NAMALWA (cell line): ENCODE measurements at regions not wholly inside any gene's neighbourhood (a gene's known extent, or its start where the extent isn't known, plus 50 kb on each side); places are given as distances from the start of the nearest gene placed in this dataset.
"Not testable (repeated sequence)": the region's sequence is repeated elsewhere in the genome, so short reads cannot be mapped to it uniquely, and the experiment has no call there.

Experiments used
- DNase-seq: peaks from one replicate; pipeline ENCODE4 v3.0.0-alpha.2; 2015; ENCODE audit warnings: low spot score

- DNase-seq: no peak
These were observed 733.2 kb upstream of the PKDCC start for GRCh38 chr2:41314511-41315070.

- no peak for DNase-seq
These were observed 728.4 kb upstream of the PKDCC start for GRCh38 chr2:41319437-41319836.

DNA sequence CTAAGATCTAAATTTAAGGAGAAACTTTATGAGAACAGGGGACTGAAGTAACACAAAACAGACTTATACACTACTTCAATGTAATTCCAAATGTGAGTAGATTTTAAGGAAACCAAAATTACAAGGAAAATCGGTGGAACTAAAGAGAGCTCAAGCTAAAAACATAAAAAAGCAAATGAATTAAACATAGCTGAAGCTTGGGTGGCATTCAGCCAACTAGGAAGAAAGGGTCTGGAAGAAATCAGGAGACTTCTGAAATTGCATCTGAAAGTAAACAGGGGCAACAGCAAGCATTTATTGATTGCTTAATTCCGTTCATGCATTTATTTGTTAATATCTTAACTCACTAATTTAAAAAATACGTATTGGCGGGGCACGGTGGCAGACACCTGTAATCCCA is 727.3 kb upstream of the PKDCC start:
- DNase-seq: no peak

GRCh38 chr2:41321351-41321750 is 726.5 kb upstream of the PKDCC start:
- DNase-seq: no peak

GRCh38 chr2:41326851-41327250 is 721.0 kb upstream of the PKDCC start:
- no peak for DNase-seq

DNA sequence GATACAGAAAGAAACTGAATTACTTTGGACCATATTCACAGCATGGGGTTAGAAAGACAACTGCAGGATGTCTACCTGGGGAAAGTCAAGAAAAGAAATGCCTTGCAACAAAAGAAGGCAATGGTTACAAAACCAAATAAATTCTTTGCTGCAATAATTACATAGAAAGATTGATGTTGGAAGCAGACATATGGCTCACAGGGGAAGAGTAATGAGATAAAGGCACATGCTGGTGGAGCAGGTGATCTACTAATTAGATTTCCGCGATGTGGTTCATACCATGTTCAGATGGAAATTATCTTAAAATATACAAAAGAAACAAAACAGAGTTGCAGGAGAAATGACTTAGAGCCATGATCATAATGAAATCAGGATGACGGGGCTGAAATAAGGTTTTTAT is 718.8 kb upstream of the PKDCC start:
- DNase-seq: no peak

- DNase-seq: no peak
These were observed 713.7 kb upstream of the PKDCC start for GRCh38 chr2:41334159-41334558.

GRCh38 chr2:41335573-41335972 is 712.2 kb upstream of the PKDCC start:
- DNase-seq: not testable (repeated sequence)

- DNase-seq: no peak
These were observed 709.9 kb upstream of the PKDCC start for GRCh38 chr2:41337956-41338355.

DNA sequence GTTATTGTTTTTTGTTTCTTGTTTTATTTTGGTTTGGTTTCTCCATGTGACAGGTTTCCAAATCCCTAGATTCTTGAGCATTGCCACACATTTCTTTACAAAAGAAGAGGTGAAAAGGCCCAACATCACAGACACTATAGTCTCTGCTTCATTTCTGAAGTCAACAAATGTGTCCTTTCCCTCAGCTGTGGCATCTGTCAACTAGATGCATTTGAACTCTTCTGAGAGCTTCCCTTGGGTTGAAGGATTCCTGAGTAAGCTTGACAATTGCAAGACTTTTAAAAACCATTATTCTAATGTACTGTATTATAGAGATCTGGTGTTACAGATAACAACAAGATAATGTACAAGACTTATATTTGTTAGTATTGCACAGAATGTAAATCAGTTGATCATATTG is 703.3 kb upstream of the PKDCC start:
- DNase-seq: no peak

DNA sequence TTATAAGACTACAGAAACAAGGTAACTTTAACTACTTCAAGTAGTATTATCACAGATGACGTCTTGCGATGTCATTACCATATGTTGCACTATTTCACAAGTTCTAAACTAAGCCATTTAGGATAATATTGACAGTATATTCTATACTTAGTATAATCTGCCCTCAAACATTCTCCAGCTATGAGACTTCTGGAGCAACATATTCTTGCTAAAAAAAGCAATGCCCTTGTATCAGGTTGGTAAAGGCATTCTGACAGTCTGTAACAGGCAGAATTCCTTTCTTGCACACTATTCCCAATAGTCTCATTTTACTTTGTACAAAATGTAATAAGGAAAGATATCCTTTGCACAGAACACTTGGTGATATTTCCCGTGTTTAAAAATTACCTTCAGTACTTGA is 694.8 kb upstream of the PKDCC start:
- no peak for DNase-seq

DNA sequence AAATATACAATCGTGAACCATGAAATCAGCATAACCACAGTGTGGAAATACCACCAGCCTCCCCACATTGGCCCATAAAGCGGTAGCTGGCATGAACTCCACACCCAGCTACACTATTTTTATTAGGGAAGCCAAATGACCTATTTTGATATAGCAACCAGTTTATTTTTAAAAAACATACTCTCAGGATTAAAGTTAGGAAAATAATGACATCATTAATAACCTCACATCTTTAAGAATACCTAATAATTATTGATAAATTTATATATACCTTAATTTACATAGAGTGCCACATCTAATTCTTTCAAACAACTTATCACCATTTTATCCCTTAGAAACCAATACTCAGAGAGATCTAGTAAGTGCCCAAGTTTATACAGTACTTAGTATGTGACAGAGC is 692.0 kb upstream of the PKDCC start:
- DNase-seq: no peak

DNA sequence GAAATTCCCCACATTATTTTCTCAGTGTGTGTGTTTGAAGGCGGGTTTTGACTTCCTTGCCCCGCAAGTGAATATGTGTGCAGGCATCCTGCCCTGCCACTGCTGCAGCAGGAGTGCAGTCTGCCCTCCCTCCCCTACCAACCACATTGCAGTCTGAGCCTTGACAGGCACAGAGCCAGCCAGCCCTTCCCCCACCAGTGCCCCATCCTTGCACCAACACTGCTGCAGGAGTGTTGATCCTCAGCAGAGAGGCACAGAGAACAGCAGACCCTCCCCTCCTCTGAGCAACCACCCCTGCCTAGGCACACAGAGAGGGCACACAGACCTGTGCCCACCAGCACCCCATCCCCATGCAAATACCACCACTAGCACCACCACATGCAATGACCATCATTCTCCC is 683.0 kb upstream of the PKDCC start:
- DNase-seq: no peak

DNA sequence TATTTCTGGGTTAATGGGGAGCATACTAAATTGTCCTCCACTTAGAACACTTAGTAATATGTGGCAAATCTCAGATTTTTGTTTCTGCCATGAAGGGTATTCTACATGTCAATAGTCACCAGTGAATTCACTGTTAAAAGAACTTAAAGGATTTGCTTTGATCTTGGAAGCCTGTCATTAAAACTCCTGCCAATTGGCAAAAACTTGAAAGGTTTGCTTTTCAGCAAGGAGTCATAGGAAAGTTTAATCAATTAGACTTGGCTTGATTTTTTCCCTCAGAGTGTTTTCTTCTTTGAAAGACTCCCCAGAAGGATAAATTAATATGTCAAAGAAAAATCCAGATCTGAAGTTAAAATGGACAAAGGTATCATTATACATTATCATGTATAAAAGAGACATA is 671.9 kb upstream of the PKDCC start:
- DNase-seq: no peak

DNA sequence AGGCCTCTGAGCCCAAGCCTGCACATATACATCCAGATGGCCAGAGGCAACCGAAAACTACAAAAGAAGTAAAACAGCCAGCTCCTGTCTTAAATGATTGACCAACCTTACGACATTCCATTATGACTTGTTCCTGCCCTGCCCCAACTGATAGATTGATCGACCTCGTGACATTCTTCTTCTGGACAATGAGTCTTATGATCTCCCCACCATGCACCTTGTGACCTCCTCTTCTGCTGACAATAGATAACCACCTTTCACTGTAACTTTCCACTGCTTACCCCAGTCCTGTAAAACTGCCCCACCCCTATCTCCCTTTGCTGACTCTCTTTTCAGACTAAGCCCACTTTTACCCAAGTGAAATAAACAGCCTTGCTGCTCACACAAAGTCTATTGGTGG is 670.0 kb upstream of the PKDCC start:
- no peak for DNase-seq

DNA sequence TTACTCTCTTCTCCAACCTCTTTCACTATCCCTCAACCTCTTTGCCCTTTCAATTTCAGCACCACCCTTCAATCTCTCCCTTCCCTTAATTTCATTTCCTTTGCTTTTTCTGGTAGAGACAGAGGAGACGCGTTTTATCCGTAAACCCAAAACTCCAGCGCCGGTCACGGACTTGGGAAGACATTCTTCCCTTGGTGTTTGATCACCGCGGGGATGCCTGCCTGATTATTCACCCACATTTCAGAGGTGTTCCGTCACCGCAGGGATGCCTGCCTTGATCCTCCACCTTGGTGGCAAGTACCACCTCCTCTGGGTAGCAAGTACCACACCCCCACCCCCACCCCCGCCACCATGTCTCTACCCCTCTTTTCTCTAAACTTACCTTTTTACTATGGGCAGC is 669.4 kb upstream of the PKDCC start:
- no peak for DNase-seq

GRCh38 chr2:41379496-41380221 is 668.2 kb upstream of the PKDCC start:
- DNase-seq: no peak

DNA sequence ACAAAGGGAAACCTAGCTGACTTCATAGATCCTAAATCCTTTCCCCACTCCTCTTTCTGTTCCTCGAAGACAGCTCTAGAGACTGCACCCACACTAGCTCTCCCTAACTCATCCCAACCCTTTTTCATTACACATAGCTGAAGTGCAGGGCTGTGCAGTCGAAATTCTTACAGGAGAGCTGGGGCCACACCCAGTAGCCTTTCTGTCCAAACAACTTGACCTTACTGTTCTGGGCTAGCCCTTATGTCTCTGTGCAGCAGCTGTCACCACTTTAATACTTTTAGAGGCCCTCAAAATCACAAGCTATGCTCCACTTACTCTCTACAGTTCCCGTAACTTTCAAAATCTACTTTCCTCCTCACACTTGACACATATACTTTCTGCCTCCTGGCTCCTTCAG is 666.1 kb upstream of the PKDCC start:
- no peak for DNase-seq

- no peak for DNase-seq
These were observed 660.3 kb upstream of the PKDCC start for GRCh38 chr2:41387519-41387918.

DNA sequence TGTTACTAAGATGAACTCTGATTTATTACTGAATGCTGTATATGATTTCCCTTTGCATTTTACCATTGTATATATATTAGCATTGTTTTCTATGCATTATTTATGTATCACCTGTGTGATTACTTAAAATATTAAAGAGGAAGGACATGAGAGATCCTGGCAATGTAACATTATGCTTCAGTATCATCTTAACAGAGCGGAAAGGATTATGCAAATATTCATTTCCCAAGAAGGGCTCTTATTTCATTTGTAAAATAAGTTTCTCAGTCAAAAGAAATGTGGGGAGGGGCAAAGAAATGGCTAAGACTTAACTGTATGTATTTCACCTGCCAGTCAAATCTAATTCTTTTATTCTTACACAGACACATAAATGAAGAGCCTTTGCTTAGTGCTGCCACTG is 654.2 kb upstream of the PKDCC start:
- DNase-seq: no peak

- no peak for DNase-seq
These were observed 653.3 kb upstream of the PKDCC start for GRCh38 chr2:41394541-41394940.

DNA sequence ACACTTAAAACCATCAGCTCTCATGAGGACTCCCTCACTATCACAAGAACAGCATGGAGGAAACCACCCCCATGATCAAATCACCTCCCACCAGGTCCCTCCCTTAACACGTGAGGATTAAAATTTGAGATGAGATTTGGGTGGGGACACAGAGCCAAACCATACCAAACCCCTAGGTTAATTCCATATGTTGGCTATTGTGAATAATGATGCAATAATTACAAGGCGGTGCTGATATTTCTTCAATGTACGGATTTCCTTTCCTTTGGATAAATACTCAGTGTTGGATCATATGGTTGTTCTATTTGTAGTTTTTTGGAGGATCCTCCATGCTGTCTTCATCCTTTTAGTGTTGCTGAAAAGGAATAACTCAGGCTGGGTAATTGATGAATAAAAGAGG is 652.1 kb upstream of the PKDCC start:
- no peak for DNase-seq

GRCh38 chr2:41399437-41400087 is 648.3 kb upstream of the PKDCC start:
- no peak for DNase-seq
